ENCODE measurements at regions not wholly inside any gene's neighbourhood (a gene's known extent, or its start where the extent isn't known, plus 50 kb on each side); places are given as distances from the start of the nearest gene placed in this dataset.

DNA sequence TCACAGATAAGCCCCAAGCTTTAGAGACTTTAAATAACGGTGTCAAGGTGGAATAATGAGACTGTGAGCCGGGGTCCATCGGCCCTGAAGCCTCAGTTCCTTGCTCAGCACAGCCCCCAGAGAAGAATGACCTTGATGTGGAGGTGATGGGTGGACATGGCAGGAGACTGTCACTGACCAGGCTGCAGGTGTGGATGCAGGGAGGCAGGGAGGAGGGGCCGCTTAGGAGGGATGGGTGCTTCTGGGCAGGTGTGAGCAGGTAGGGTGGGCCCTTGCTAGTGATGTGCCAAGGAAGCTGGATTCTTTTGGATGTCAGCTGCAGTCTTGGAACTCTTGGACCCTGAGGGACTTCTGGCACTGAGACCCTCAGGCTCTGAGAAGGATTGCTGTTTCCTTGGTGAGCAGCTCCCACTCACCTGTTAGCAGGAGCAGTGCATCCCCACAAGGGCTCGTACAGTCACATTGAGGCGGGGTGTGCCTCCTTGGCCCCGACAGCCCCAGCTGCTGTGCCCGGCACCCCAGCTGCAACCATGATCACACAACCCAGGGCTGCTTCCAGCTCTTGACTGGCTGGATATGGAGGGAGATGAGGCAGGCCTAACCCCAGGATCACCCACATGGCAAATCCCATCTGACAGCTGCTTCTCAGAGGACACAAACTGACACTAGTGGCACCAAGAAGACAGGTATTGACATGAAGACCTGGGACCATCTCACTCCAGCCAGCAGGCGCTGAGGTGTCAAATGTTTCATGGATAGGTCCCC, 209.8 kb upstream of the HDAC4 start:
- H3K27me3 Mint-ChIP-seq (ENCODE audit: low read depth in 3 of 3) = peaks cover 0 to 3% (median 1%) of the 10 kb centered on the region in 3 donors
- intact Hi-C loops (cut with micrococcal nuclease) = no loop called here
- DNase-seq = no peak
- Histone ChIP-seq H3K36me3 (replicated peaks in 1 of 2; ENCODE audit: control insufficient read depth in 1 of 2, insufficient read depth in 2 of 2, low read length in 2 of 2) (no peaks in the 10 kb centered on the region), H3K27ac (ENCODE audit: low read depth in 1 of 2, low read length in 2 of 2) (no peak overlapping the region), H3K4me3 (replicated peaks in 1 of 3; ENCODE audit: low read depth in 2 of 3, low read length in 3 of 3) (no peak overlapping the region), H3K4me2 (replicated peaks; ENCODE audit: extremely low read depth, low read length, poor library complexity, severe bottlenecking) (no peak overlapping the region), H3K9me3 (replicated peaks in 1 of 2; ENCODE audit: control insufficient read depth in 1 of 2, insufficient read depth in 1 of 2, low read length in 2 of 2) (no peaks in the 10 kb centered on the region), H3K27me3 (ENCODE audit: control insufficient read depth in 2 of 2, insufficient read depth in 2 of 2, low read length in 2 of 2) (no peaks in the 10 kb centered on the region), H2AFZ (ENCODE audit: insufficient read depth, low read depth, low read length, poor library complexity, severe bottlenecking) (no peak overlapping the region), H3K4me1 (ENCODE audit: control insufficient read depth in 1 of 2, insufficient read depth in 2 of 2, low read length in 2 of 2) (peaks cover 31 to 34% of the 10 kb centered on the region in 2 donors), H3K79me2 (ENCODE audit: insufficient read depth, low read length) (no peaks in the 10 kb centered on the region), H3K9ac (ENCODE audit: insufficient read depth, low read length, poor library complexity, severe bottlenecking) (no peak overlapping the region), H4K20me1 (ENCODE audit: insufficient read depth, low read length) (no peaks in the 10 kb centered on the region)
- H3K9me3 Mint-ChIP-seq = peaks cover 0 to 3% (median 0%) of the 10 kb centered on the region in 7 donors
- peaks cover 33% of the 10 kb centered on the region for H3K4me1 Mint-ChIP-seq
- H3K27ac Mint-ChIP-seq = peak overlapping the region in 1 of 7 donors; percentile 66
- TF ChIP-seq, protein P1, sequence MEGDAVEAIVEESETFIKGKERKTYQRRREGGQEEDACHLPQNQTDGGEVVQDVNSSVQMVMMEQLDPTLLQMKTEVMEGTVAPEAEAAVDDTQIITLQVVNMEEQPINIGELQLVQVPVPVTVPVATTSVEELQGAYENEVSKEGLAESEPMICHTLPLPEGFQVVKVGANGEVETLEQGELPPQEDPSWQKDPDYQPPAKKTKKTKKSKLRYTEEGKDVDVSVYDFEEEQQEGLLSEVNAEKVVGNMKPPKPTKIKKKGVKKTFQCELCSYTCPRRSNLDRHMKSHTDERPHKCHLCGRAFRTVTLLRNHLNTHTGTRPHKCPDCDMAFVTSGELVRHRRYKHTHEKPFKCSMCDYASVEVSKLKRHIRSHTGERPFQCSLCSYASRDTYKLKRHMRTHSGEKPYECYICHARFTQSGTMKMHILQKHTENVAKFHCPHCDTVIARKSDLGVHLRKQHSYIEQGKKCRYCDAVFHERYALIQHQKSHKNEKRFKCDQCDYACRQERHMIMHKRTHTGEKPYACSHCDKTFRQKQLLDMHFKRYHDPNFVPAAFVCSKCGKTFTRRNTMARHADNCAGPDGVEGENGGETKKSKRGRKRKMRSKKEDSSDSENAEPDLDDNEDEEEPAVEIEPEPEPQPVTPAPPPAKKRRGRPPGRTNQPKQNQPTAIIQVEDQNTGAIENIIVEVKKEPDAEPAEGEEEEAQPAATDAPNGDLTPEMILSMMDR (IDR thresholded peaks at IDR 0.05) = no peak
- WGBS (ENCODE audit: insufficient coverage) = 98% methylated on average over 5 of the region's 9 CpGs
- no peak overlapping the region for H3K4me3 Mint-ChIP-seq
- H3K36me3 Mint-ChIP-seq = no peaks in the 10 kb centered on the region

DNA sequence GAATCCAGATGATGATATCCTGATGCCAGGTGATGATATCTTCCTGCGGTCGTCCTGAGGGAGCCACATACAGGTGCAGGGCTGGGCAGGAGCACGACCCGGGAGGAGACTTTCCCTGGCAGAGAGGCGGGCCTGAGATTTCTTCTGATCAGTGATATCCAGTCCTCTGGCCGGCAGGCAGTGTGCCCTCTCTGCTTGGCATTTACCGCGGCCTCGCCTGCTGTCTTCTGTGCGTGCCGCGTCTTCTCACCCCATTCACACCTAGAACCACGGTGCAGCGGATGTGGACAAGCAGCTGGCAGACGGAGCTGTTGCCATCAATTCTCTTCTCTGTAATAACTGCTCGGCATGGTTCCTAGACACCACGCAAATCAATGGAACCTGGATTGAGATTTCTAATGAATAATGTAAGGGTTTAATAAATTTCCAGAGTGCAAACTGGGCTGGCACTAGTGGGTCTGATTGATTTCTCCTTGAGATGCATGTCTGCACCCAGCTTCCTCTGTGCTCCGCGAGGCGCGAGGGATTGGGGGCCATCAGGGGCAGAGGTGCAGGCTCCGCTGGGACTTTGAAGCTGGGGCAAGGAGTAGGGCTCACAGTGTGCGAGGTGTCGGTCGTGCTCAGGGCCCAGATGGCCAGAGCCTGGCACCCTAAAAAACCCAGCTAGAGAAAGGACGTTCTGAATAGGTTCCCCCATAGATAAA, 208.9 kb upstream of the HDAC4 start:
- no peaks in the 10 kb centered on the region for H3K9me3 ChIP-seq (replicated peaks in 1 of 2; ENCODE audit: control insufficient read depth in 1 of 2, insufficient read depth in 1 of 2, low read length in 2 of 2)
- H4K20me1 ChIP-seq (ENCODE audit: insufficient read depth, low read length) = no peaks in the 10 kb centered on the region
- DNase-seq = no peak
- H2AFZ ChIP-seq (ENCODE audit: insufficient read depth, low read depth, low read length, poor library complexity, severe bottlenecking) = no peak overlapping the region
- Mint-ChIP-seq H3K9me3 (peaks cover 0 to 3% (median 0%) of the 10 kb centered on the region in 7 donors), H3K4me1 (peaks cover 38% of the 10 kb centered on the region), H3K4me3 (no peak overlapping the region), H3K36me3 (no peaks in the 10 kb centered on the region), H3K27ac (peak overlapping the region in 2 of 7 donors; percentile 1 to 33), H3K27me3 (ENCODE audit: low read depth in 3 of 3) (peaks cover 0 to 3% (median 1%) of the 10 kb centered on the region in 3 donors)
- H3K36me3 ChIP-seq (replicated peaks in 1 of 2; ENCODE audit: control insufficient read depth in 1 of 2, insufficient read depth in 2 of 2, low read length in 2 of 2) = no peaks in the 10 kb centered on the region
- H3K9ac ChIP-seq (ENCODE audit: insufficient read depth, low read length, poor library complexity, severe bottlenecking) = no peak overlapping the region
- H3K4me2 ChIP-seq (replicated peaks; ENCODE audit: extremely low read depth, low read length, poor library complexity, severe bottlenecking) = no peak overlapping the region
- H3K27ac ChIP-seq (ENCODE audit: low read depth in 1 of 2, low read length in 2 of 2) = no peak overlapping the region
- over 99% methylated on average over 21 of the region's 26 CpGs for WGBS (ENCODE audit: insufficient coverage)
- no peaks in the 10 kb centered on the region for H3K79me2 ChIP-seq (ENCODE audit: insufficient read depth, low read length)
- no peaks in the 10 kb centered on the region for H3K27me3 ChIP-seq (ENCODE audit: control insufficient read depth in 2 of 2, insufficient read depth in 2 of 2, low read length in 2 of 2)
- peaks cover 37 to 43% of the 10 kb centered on the region in 2 donors for H3K4me1 ChIP-seq (ENCODE audit: control insufficient read depth in 1 of 2, insufficient read depth in 2 of 2, low read length in 2 of 2)
- no peak overlapping the region for H3K4me3 ChIP-seq (replicated peaks in 1 of 3; ENCODE audit: low read depth in 2 of 3, low read length in 3 of 3)
- TF ChIP-seq, protein P1 (IDR thresholded peaks at IDR 0.05) = no peak
- intact Hi-C loops (cut with micrococcal nuclease) = loop anchor here (5.0 to 10.0 kb wide), 3 partner anchors 48 to 387 kb away; no protein-coding TSS in a partner anchor
